ENCODE measurements at regions not wholly inside any gene's neighbourhood (a gene's known extent, or its start where the extent isn't known, plus 50 kb on each side); places are given as distances from the start of the nearest gene placed in this dataset.
"Not testable (repeated sequence)": the region's sequence is repeated elsewhere in the genome, so short reads cannot be mapped to it uniquely, and the experiment has no call there.

GRCh38 chr12:67789266-67789665 is 140.7 kb downstream of the DYRK2 start:
- no peak overlapping the region for H3K27ac ChIP-seq
- H3K4me3 ChIP-seq = no peak overlapping the region
- CTCF ChIA-PET = no interaction called here
- TF ChIP-seq NR3C1 (IDR thresholded peaks at IDR 0.05) (no peak), ZNF302 (CRISPR knock-in tag; IDR thresholded peaks at IDR 0.05) (no peak), PHF8 (IDR thresholded peaks at IDR 0.05; ENCODE audit: borderline replicate concordance, low read depth) (no peak)
- no peaks in the 10 kb centered on the region for H3K9me3 ChIP-seq
- no peak overlapping the region for H3K4me2 ChIP-seq
- POLR2A ChIA-PET = no interaction called here
- no peaks in the 10 kb centered on the region for H3K4me1 ChIP-seq
- ATAC-seq (no peak), DNase-seq (ENCODE audit: low read depth in 1 of 2, low spot score in 1 of 2) (no peak), FAIRE-seq (no peak)

- TF ChIP-seq, protein P1, sequence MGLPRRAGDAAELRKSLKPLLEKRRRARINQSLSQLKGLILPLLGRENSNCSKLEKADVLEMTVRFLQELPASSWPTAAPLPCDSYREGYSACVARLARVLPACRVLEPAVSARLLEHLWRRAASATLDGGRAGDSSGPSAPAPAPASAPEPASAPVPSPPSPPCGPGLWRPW (IDR thresholded peaks at IDR 0.05) = no peak
- TF ChIP-seq HOXB5 (CRISPR knock-in tag; IDR thresholded peaks at IDR 0.05) (no peak), POLR2AphosphoS2 (conservative IDR thresholded peaks at IDR 0.05; ENCODE audit: low read length) (no peak), CHD2 (IDR thresholded peaks at IDR 0.05; ENCODE audit: low read length, partially characterized antibody) (no peak), EHMT2 (IDR thresholded peaks at IDR 0.05; ENCODE audit: low read depth) (no peak)
- TF ChIP-seq, protein P2, sequence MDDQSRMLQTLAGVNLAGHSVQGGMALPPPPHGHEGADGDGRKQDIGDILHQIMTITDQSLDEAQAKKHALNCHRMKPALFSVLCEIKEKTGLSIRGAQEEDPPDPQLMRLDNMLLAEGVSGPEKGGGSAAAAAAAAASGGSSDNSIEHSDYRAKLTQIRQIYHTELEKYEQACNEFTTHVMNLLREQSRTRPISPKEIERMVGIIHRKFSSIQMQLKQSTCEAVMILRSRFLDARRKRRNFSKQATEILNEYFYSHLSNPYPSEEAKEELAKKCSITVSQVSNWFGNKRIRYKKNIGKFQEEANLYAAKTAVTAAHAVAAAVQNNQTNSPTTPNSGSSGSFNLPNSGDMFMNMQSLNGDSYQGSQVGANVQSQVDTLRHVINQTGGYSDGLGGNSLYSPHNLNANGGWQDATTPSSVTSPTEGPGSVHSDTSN (IDR thresholded peaks at IDR 0.05) = no peak
- CTCF ChIA-PET = no interaction called here
- no peaks in the 10 kb centered on the region for H3K9me3 ChIP-seq
- POLR2A ChIA-PET = no interaction called here
- no peak for ATAC-seq
- DNase-seq (ENCODE audit: low read depth in 1 of 2, low spot score in 1 of 2) = no peak
- H3K4me3 ChIP-seq = no peak overlapping the region
- no peak overlapping the region for H3K4me2 ChIP-seq
- H3K4me1 ChIP-seq = peaks cover 6% of the 10 kb centered on the region; the same call in 1 of the 3 replicates
- 60% methylated on average over 2 of the region's 2 CpGs for WGBS (ENCODE audit: missing lambda C conversion rate)
- no peak overlapping the region for H3K27ac ChIP-seq
- no peak for FAIRE-seq
These were observed 142.1 kb downstream of the DYRK2 start for GRCh38 chr12:67790660-67791059.

DNA sequence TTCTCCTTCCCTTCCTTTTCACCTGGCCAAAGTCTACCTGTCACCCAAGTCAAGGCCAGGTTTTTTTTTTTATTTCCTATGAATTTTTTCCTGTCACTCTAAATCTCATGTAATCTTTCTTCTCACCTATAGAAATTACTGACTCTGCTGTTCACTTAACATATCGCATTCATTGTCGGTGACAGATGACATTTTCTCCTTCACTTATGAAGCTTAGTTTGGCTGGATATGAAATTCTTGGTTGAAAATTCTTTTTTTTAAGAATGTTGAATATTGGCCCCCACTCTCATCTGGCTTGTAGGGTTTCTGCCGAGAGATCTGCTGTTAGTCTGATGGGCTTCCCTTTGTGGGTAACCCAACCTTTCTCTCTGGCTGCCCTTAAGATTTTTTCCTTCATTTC is 142.8 kb downstream of the DYRK2 start:
- H3K9me3 ChIP-seq; POLR2A ChIA-PET; H3K27ac ChIP-seq; DNase-seq (ENCODE audit: low read depth in 1 of 2, low spot score in 1 of 2); H3K4me2 ChIP-seq; H3K4me1 ChIP-seq; H3K4me3 ChIP-seq; FAIRE-seq; ATAC-seq: not testable (repeated sequence)
- WGBS (ENCODE audit: missing lambda C conversion rate) = 84% methylated on average over 3 of the region's 3 CpGs
- CTCF ChIA-PET = interaction anchor here (0.7 kb wide), 1 partner anchor 72 kb away, joined by 3 read pairs; no protein-coding TSS in a partner anchor

GRCh38 chr12:67792185-67792584 is 143.6 kb downstream of the DYRK2 start:
- POLR2A ChIA-PET = no interaction called here
- CTCF ChIA-PET = no interaction called here
- Histone ChIP-seq H3K4me3 (no peak overlapping the region), H3K4me2 (no peak overlapping the region), H3K9me3 (no peaks in the 10 kb centered on the region), H3K27ac (no peak overlapping the region), H3K4me1 (peaks cover 6% of the 10 kb centered on the region; the same call in 1 of the 3 replicates)
- TF ChIP-seq HOXB13 (CRISPR knock-in tag; IDR thresholded peaks at IDR 0.05; ENCODE audit: low read depth) = no peak
- TF ChIP-seq HOXA7 (CRISPR knock-in tag; IDR thresholded peaks at IDR 0.05) = no peak
- TF ChIP-seq HMGXB4 (CRISPR knock-in tag; IDR thresholded peaks at IDR 0.05; ENCODE audit: borderline replicate concordance) = no peak
- 73% methylated on average over 12 of the region's 12 CpGs for WGBS (ENCODE audit: missing lambda C conversion rate)
- ATAC-seq (no peak), FAIRE-seq (no peak), DNase-seq (ENCODE audit: low read depth in 1 of 2, low spot score in 1 of 2) (no peak)

GRCh38 chr12:67794161-67794560 is 145.6 kb downstream of the DYRK2 start:
- FAIRE-seq = no peak
- 61% methylated on average over 2 of the region's 2 CpGs for WGBS (ENCODE audit: missing lambda C conversion rate)
- Histone ChIP-seq H3K27ac (no peak overlapping the region), H3K4me3 (no peak overlapping the region), H3K9me3 (no peaks in the 10 kb centered on the region), H3K4me2 (no peak overlapping the region), H3K4me1 (peaks cover 6% of the 10 kb centered on the region; the same call in 1 of the 3 replicates)
- no peak for ATAC-seq
- POLR2A ChIA-PET = no interaction called here
- DNase-seq (ENCODE audit: low read depth in 1 of 2, low spot score in 1 of 2) = no peak
- CTCF ChIA-PET = no interaction called here
- TF ChIP-seq E2F6 (IDR thresholded peaks at IDR 0.05; ENCODE audit: borderline replicate concordance, low read depth) (no peak), JUN (IDR thresholded peaks at IDR 0.05) (no peak), FOSL2 (IDR thresholded peaks at IDR 0.05) (no peak), FOSL2 (CRISPR knock-in tag; IDR thresholded peaks at IDR 0.05) (no peak), MYC (IDR thresholded peaks at IDR 0.05; ENCODE audit: borderline replicate concordance, low read length) (no peak), KDM5A (IDR thresholded peaks at IDR 0.05) (no peak), ZSCAN20 (CRISPR knock-in tag; IDR thresholded peaks at IDR 0.05) (no peak), HEYL (CRISPR knock-in tag; IDR thresholded peaks at IDR 0.05) (no peak), GATA3 (IDR thresholded peaks at IDR 0.05; ENCODE audit: borderline replicate concordance) (no peak), RARB (CRISPR knock-in tag; IDR thresholded peaks at IDR 0.05) (no peak), CBX2 (IDR thresholded peaks at IDR 0.05; ENCODE audit: borderline replicate concordance, low read depth) (no peak), RFX5 (IDR thresholded peaks at IDR 0.05) (no peak), CHD4 (IDR thresholded peaks at IDR 0.05; ENCODE audit: borderline replicate concordance) (no peak)
- TF ChIP-seq, protein P2 (IDR thresholded peaks at IDR 0.05) = no peak

Data from A549 (cell line).